ENCODE measurements at regions not wholly inside any gene's neighbourhood (a gene's known extent, or its start where the extent isn't known, plus 50 kb on each side); places are given as distances from the start of the nearest gene placed in this dataset.

- Histone ChIP-seq H3K36me3 (ENCODE audit: insufficient read depth, low read length) (no peaks in the 10 kb centered on the region), H3K4me3 (no peak overlapping the region), H3K27ac (no peak overlapping the region; the same call in 1 of the 2 replicates), H3K9ac (ENCODE audit: insufficient read length) (no peak overlapping the region), H3K9me3 (ENCODE audit: low read depth, low read length) (peaks cover 3% of the 10 kb centered on the region; the same call in 1 of the 2 replicates)
- no peak for DNase-seq (ENCODE audit: low read depth, low spot score)
- TF ChIP-seq POLR2AphosphoS5 (IDR thresholded peaks at IDR 0.05; ENCODE audit: borderline replicate concordance, low read depth, low read length) (no peak), EZH2 (IDR thresholded peaks at IDR 0.05) (no peak), FOXP2 (optimal IDR thresholded peaks at IDR 0.05; ENCODE audit: control extremely low read depth, extremely low read length, insufficient read depth) (no peak)
Measured at GRCh38 chr6:131387562-131388447, 185.2 kb upstream of the ARG1 start.

DNA sequence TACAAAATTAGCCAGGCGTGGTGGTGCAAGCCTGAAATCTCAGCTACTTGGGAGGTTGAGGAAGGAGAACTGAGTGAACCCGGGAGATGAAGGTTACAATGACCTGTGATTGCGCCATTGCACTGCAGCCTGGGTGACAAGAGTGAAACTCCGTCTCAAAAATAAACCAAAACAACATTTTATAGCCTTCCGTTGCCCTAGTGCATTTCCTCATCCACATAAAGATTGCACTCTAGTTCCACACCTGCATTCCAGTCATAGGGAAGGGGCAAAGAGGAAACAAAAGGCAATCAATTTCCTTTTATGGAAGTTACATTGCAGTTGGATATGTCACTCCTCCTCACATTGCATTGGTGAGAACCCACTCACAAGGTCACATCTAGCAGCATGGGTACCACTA is 182.7 kb upstream of the ARG1 start:
- Histone ChIP-seq H3K9me3 (ENCODE audit: low read depth, low read length) (peaks cover 16% of the 10 kb centered on the region; the same call in 1 of the 2 replicates), H3K36me3 (ENCODE audit: insufficient read depth, low read length) (no peaks in the 10 kb centered on the region), H3K4me3 (no peak overlapping the region), H3K27ac (no peak overlapping the region), H3K9ac (ENCODE audit: insufficient read length) (no peak overlapping the region)
- DNase-seq (ENCODE audit: low read depth, low spot score) = no peak
- TF ChIP-seq POLR2AphosphoS5 (IDR thresholded peaks at IDR 0.05; ENCODE audit: borderline replicate concordance, low read depth, low read length) = no peak
- TF ChIP-seq FOXP2 (optimal IDR thresholded peaks at IDR 0.05; ENCODE audit: control extremely low read depth, extremely low read length, insufficient read depth) = no peak
- TF ChIP-seq EZH2 (IDR thresholded peaks at IDR 0.05) = no peak

DNA sequence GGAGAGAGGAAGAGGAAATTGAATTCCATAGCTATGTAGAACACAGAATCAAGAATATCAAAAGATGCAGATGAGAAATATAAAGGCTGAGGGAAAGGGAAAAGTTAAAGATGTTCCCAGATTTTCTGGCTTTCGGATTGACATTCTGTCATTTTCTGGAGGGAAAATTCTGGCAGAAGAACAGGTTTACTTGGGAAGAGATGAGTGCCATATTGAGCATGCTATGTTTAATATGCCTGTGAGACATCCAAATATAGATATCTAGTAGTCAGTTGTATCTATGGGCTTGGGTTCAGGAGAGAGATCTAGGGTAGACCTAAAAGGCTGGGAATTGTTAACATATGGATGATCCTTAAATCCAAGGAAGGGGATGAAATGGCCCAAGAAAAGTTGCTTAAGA is 181.9 kb upstream of the ARG1 start:
- Histone ChIP-seq H3K36me3 (ENCODE audit: insufficient read depth, low read length) (no peaks in the 10 kb centered on the region), H3K27ac (no peak overlapping the region), H3K9ac (ENCODE audit: insufficient read length) (no peak overlapping the region), H3K4me3 (no peak overlapping the region), H3K9me3 (ENCODE audit: low read depth, low read length) (peaks cover 16% of the 10 kb centered on the region; the same call in 1 of the 2 replicates)
- DNase-seq (ENCODE audit: low read depth, low spot score) = no peak
- TF ChIP-seq EZH2 (IDR thresholded peaks at IDR 0.05) (no peak), FOXP2 (optimal IDR thresholded peaks at IDR 0.05; ENCODE audit: control extremely low read depth, extremely low read length, insufficient read depth) (no peak), POLR2AphosphoS5 (IDR thresholded peaks at IDR 0.05; ENCODE audit: borderline replicate concordance, low read depth, low read length) (no peak)

DNA sequence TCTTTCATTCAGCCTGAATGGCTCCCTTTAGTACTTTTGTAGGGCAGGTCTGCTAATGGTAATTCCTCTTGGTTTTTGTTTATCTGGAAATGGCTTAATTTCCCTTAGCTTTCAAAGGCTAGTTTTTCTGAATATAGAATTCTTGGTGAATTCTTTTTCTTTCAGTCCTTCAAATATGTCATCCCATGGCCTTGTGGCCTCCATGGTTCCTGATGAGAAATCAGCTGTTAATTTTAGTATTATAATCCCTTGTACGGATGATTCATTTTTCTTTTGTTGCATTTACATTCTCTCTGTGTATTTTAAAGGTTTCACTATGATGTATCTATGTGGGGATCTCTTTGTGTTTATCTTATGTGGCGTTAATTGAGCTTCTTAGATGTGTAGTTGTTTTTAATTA is 179.6 kb upstream of the ARG1 start:
- H3K36me3 ChIP-seq (ENCODE audit: insufficient read depth, low read length) = no peaks in the 10 kb centered on the region
- no peak overlapping the region for H3K9ac ChIP-seq (ENCODE audit: insufficient read length)
- no peak overlapping the region for H3K4me3 ChIP-seq
- no peak for DNase-seq (ENCODE audit: low read depth, low spot score)
- peaks cover 16% of the 10 kb centered on the region; the same call in 1 of the 2 replicates for H3K9me3 ChIP-seq (ENCODE audit: low read depth, low read length)
- TF ChIP-seq FOXP2 (optimal IDR thresholded peaks at IDR 0.05; ENCODE audit: control extremely low read depth, extremely low read length, insufficient read depth) (no peak), EZH2 (IDR thresholded peaks at IDR 0.05) (no peak), POLR2AphosphoS5 (IDR thresholded peaks at IDR 0.05; ENCODE audit: borderline replicate concordance, low read depth, low read length) (no peak)
- no peak overlapping the region for H3K27ac ChIP-seq

GRCh38 chr6:131394768-131395432 is 178.1 kb upstream of the ARG1 start:
- H3K4me3 ChIP-seq = no peak overlapping the region
- no peak overlapping the region for H3K9ac ChIP-seq (ENCODE audit: insufficient read length)
- no peak for DNase-seq (ENCODE audit: low read depth, low spot score)
- TF ChIP-seq FOXP2 (optimal IDR thresholded peaks at IDR 0.05; ENCODE audit: control extremely low read depth, extremely low read length, insufficient read depth) (no peak), EZH2 (IDR thresholded peaks at IDR 0.05) (no peak), POLR2AphosphoS5 (IDR thresholded peaks at IDR 0.05; ENCODE audit: borderline replicate concordance, low read depth, low read length) (no peak)
- no peaks in the 10 kb centered on the region for H3K36me3 ChIP-seq (ENCODE audit: insufficient read depth, low read length)
- peaks cover 16% of the 10 kb centered on the region; the same call in 1 of the 2 replicates for H3K9me3 ChIP-seq (ENCODE audit: low read depth, low read length)
- H3K27ac ChIP-seq = no peak overlapping the region

- Histone ChIP-seq H3K9me3 (ENCODE audit: low read depth, low read length) (peaks cover 13% of the 10 kb centered on the region; the same call in 1 of the 2 replicates), H3K36me3 (ENCODE audit: insufficient read depth, low read length) (no peaks in the 10 kb centered on the region), H3K4me3 (no peak overlapping the region), H3K9ac (ENCODE audit: insufficient read length) (no peak overlapping the region), H3K27ac (no peak overlapping the region)
- TF ChIP-seq FOXP2 (optimal IDR thresholded peaks at IDR 0.05; ENCODE audit: control extremely low read depth, extremely low read length, insufficient read depth) (no peak), POLR2AphosphoS5 (IDR thresholded peaks at IDR 0.05; ENCODE audit: borderline replicate concordance, low read depth, low read length) (no peak), EZH2 (IDR thresholded peaks at IDR 0.05) (no peak)
- DNase-seq (ENCODE audit: low read depth, low spot score) = no peak
Measured at GRCh38 chr6:131398176-131398575, 174.8 kb upstream of the ARG1 start.

DNA sequence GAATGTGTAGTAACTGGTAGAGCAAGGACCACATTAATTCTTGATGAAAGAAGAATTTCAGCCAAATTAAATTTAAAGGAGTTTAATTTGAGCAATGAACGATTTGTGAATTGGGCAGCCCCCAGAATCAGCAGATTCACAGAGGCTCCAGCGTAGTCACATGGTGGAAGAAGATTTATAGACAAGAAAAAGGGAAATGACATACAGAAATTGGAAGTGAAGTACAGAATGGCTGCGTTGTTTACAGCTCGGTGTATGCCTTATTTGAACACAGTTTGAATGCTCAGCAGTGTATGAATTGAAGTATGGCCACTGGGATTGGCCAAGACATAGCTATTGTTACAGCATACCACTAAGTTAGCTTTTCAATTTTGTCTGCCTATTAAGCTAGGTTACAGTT is 173.6 kb upstream of the ARG1 start:
- no peak for DNase-seq (ENCODE audit: low read depth, low spot score)
- H3K9ac ChIP-seq (ENCODE audit: insufficient read length) = no peak overlapping the region
- TF ChIP-seq FOXP2 (optimal IDR thresholded peaks at IDR 0.05; ENCODE audit: control extremely low read depth, extremely low read length, insufficient read depth) = no peak
- no peak for TF ChIP-seq POLR2AphosphoS5 (IDR thresholded peaks at IDR 0.05; ENCODE audit: borderline replicate concordance, low read depth, low read length)
- no peak for TF ChIP-seq EZH2 (IDR thresholded peaks at IDR 0.05)
- no peak overlapping the region for H3K27ac ChIP-seq
- no peak overlapping the region for H3K4me3 ChIP-seq
- peaks cover 6% of the 10 kb centered on the region; the same call in 1 of the 2 replicates for H3K9me3 ChIP-seq (ENCODE audit: low read depth, low read length)
- H3K36me3 ChIP-seq (ENCODE audit: insufficient read depth, low read length) = no peaks in the 10 kb centered on the region

GRCh38 chr6:131400054-131400778 is 172.8 kb upstream of the ARG1 start:
- no peaks in the 10 kb centered on the region for H3K9me3 ChIP-seq (ENCODE audit: low read depth, low read length)

More at GRCh38 chr6:131400054-131400778, 172.8 kb upstream of the ARG1 start:
- H3K36me3 ChIP-seq (ENCODE audit: insufficient read depth, low read length) = no peaks in the 10 kb centered on the region
- no peak overlapping the region for H3K4me3 ChIP-seq
- TF ChIP-seq POLR2AphosphoS5 (IDR thresholded peaks at IDR 0.05; ENCODE audit: borderline replicate concordance, low read depth, low read length) (no peak), FOXP2 (optimal IDR thresholded peaks at IDR 0.05; ENCODE audit: control extremely low read depth, extremely low read length, insufficient read depth) (no peak), EZH2 (IDR thresholded peaks at IDR 0.05) (no peak)
- no peak overlapping the region for H3K9ac ChIP-seq (ENCODE audit: insufficient read length)
- no peak for DNase-seq (ENCODE audit: low read depth, low spot score)
- H3K27ac ChIP-seq = no peak overlapping the region
